ENCODE measurements at regions not wholly inside any gene's neighbourhood (a gene's known extent, or its start where the extent isn't known, plus 50 kb on each side); places are given as distances from the start of the nearest gene placed in this dataset.

- TF ChIP-seq CTCF (IDR thresholded peaks at IDR 0.05) (no peak), POLR2A (IDR thresholded peaks at IDR 0.05) (no peak)
Observed at GRCh38 chr16:52727849-52728248, 180.9 kb upstream of the TOX3 start.
